Left lung (tissue), 4 donors: ENCODE measurements at regions not wholly inside any gene's neighbourhood (a gene's known extent, or its start where the extent isn't known, plus 50 kb on each side); places are given as distances from the start of the nearest gene placed in this dataset.
"Not testable (repeated sequence)": the region's sequence is repeated elsewhere in the genome, so short reads cannot be mapped to it uniquely, and the experiment has no call there.

Experiments used
- ATAC-seq: fragments of 200-7000 bp; cut with Tn5 transposase; one replicate; pipeline ENCODE4 v1.9.1; 2020; ENCODE audit warnings: moderate library complexity
- DNase-seq, 4 donors: peaks; one replicate each; pipeline ENCODE4 v3.0.0-alpha.2; 2013 to 2020
- H3K27ac ChIP-seq, 2 donors: fragments of 200-600 bp; sonication (generic) in 1 of 2; one replicate each; pipeline versions ENCODE4 v1.5.0 to v1.8.0; 2020 to 2021
- H3K27me3 ChIP-seq, 2 donors: fragments of 200-600 bp; sonication (generic) in 1 of 2; one replicate each; pipeline versions ENCODE4 v1.5.0 to v1.8.0; 2020 to 2021
- H3K36me3 ChIP-seq, 2 donors: fragments of 200-600 bp; sonication (generic) in 1 of 2; one replicate each; pipeline versions ENCODE4 v1.5.0 to v1.8.0; 2020 to 2021
- H3K4me1 ChIP-seq, 2 donors: fragments of 200-600 bp; one replicate each; pipeline ENCODE4 v1.8.0; 2021
- H3K4me3 ChIP-seq, 2 donors: fragments of 200-600 bp; sonication (generic) in 1 of 2; one replicate each; pipeline versions ENCODE4 v1.5.0 to v1.8.0; 2020 to 2021; ENCODE audit warnings: mild to moderate bottlenecking in 1 of 2
- H3K9me3 ChIP-seq, 2 donors: fragments of 200-600 bp; sonication (generic) in 1 of 2; one replicate each; pipeline versions ENCODE4 v1.5.0 to v1.8.0; 2020 to 2021
- CTCF ChIP-seq, 2 donors: fragments of 200-600 bp; sonication (generic) in 1 of 2; IDR thresholded peaks; one replicate each; pipeline versions ENCODE4 v1.5.0 to v1.8.0; 2021; ENCODE audit warnings: antibody characterized with exemption in 2 of 2
- intact Hi-C, 2 donors: fragments of 100-400 bp; cut with DNase I; formaldehyde crosslinking; loops; one replicate each; pipeline versions ENCODE4 v1.11.2 to v1.14.2; 2022
- donor health status: DM: no; HTN: yes; CAD: no.
- donor health status: DM: no; HTN: no; CAD: no.

- DNase-seq: no peak
Observed at GRCh38 chr4:33930497-33930896, 2313.8 kb downstream of the ARAP2 start.

DNA sequence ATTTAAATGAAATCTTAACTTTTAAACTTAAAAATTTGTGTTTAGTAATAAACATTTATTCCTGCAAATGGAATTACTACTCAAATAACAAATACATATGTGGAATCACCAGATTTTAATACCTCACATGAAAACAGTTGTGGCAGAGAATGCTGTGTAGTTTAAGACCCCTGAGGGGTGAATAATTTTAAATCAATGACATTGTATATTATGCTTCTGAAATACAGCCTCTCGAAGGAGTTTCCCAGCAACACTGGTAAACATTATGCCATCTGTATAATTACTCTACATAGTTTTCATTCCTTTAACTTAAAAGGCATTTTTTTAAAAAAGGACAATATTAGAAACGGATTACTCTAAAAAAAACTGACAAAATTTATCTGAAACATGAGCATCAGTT is 2313.3 kb downstream of the ARAP2 start:
- ATAC-seq: no peak
- no peaks in the 10 kb centered on the region for H3K4me1 ChIP-seq
- H3K27me3 ChIP-seq: no peaks in the 10 kb centered on the region
- no peak overlapping the region for H3K27ac ChIP-seq
- no peak for DNase-seq
- intact Hi-C loops: no loop called here
- H3K36me3 ChIP-seq: no peaks in the 10 kb centered on the region
- no peaks in the 10 kb centered on the region for H3K9me3 ChIP-seq
- TF ChIP-seq CTCF (IDR thresholded peaks at IDR 0.05): no peak
- no peak overlapping the region for H3K4me3 ChIP-seq

More at GRCh38 chr4:33930497-33930896, 2313.8 kb downstream of the ARAP2 start:
- Histone ChIP-seq H3K27ac (no peak overlapping the region), H3K4me3 (no peak overlapping the region), H3K9me3 (no peaks in the 10 kb centered on the region), H3K4me1 (no peaks in the 10 kb centered on the region), H3K36me3 (no peaks in the 10 kb centered on the region), H3K27me3 (no peaks in the 10 kb centered on the region)
- TF ChIP-seq CTCF (IDR thresholded peaks at IDR 0.05): no peak
- intact Hi-C loops: no loop called here
- ATAC-seq: no peak

- Histone ChIP-seq H3K9me3 (no peaks in the 10 kb centered on the region), H3K36me3 (no peaks in the 10 kb centered on the region), H3K4me3 (no peak overlapping the region), H3K27me3 (no peaks in the 10 kb centered on the region), H3K27ac (no peak overlapping the region), H3K4me1 (no peaks in the 10 kb centered on the region)
- no peak for ATAC-seq
- no peak for DNase-seq
- no peak for TF ChIP-seq CTCF (IDR thresholded peaks at IDR 0.05)
- intact Hi-C loops: no loop called here
Observed at GRCh38 chr4:33940281-33940680, 2304.0 kb downstream of the ARAP2 start.

DNA sequence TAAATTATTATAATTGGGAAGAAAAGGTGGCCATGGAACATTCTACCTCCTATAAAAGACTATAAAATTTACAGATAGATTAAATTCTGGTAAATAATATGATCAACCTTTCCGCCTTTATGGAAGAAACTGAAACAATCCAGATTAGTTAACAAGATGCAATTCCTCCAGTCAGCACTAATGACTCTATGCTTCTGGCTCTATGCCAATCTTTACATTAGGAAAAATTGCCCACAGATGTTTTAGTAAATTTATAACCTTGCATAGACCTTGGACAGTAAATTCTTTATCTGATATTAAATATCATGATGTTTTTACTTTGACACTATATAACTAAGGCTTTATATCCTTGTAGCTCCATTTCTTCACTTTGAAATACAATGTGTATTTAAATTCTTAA is 2302.5 kb downstream of the ARAP2 start:
- no peak for DNase-seq

GRCh38 chr4:33948921-33949320 is 2295.4 kb downstream of the ARAP2 start:
- Histone ChIP-seq H3K4me1 (no peaks in the 10 kb centered on the region), H3K36me3 (no peaks in the 10 kb centered on the region), H3K4me3 (no peak overlapping the region), H3K9me3 (no peaks in the 10 kb centered on the region), H3K27me3 (no peaks in the 10 kb centered on the region), H3K27ac (no peak overlapping the region)
- ATAC-seq (no peak), DNase-seq (no peak)
- no peak for TF ChIP-seq CTCF (IDR thresholded peaks at IDR 0.05)
- intact Hi-C loops: no loop called here

More for the DNA sequence above, 2302.5 kb downstream of the ARAP2 start:
- Histone ChIP-seq H3K36me3 (no peaks in the 10 kb centered on the region), H3K4me1 (no peaks in the 10 kb centered on the region), H3K9me3 (no peaks in the 10 kb centered on the region), H3K4me3 (no peak overlapping the region), H3K27ac (no peak overlapping the region), H3K27me3 (no peaks in the 10 kb centered on the region)
- intact Hi-C loops: no loop called here
- ATAC-seq: no peak
- no peak for TF ChIP-seq CTCF (IDR thresholded peaks at IDR 0.05)

DNA sequence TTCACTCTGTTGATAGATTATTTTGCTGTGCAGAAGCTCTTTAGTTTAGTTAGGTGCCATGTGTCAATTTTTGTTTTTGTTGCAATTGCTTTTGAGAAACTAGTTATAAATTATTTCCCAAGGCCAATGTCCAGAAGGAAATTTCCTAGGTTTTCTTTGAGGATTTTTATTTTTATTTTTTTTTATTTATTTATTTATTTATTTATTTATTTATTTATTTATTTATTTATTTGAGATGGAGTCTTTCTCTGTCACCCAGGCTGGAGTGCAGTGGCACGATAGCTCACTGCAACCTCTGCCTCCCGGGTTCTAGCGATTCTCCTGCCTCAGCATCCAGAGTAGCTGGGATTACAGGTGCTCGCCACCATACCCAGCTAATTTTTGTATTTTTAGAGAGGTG is 2290.5 kb downstream of the ARAP2 start:
- intact Hi-C loops: not testable (repeated sequence)

More for the DNA sequence above, 2290.5 kb downstream of the ARAP2 start:
- DNase-seq, H3K4me1 ChIP-seq, H3K4me3 ChIP-seq, H3K36me3 ChIP-seq, H3K27me3 ChIP-seq, H3K27ac ChIP-seq, ATAC-seq: not testable (repeated sequence)
- H3K9me3 ChIP-seq: peaks cover 0 to 11% of the 10 kb centered on the region in 2 donors
